GM23338 (cell line): ENCODE measurements at regions not wholly inside any gene's neighbourhood (a gene's known extent, or its start where the extent isn't known, plus 50 kb on each side); places are given as distances from the start of the nearest gene placed in this dataset.

Experiments used
- ATAC-seq: fragments of 200-7000 bp; cut with Tn5 transposase; 3 replicates; pipeline ENCODE4 v1.9.1; 2020
- DNase-seq: peaks from one replicate; pipeline ENCODE4 v3.0.0-alpha.2; 2015; ENCODE audit warnings: low spot score
- H2AFZ ChIP-seq: fragments of 200-600 bp; sonication (generic); 2 replicates; pipeline ENCODE4 v1.8.0; 2016; ENCODE audit warnings: antibody characterized with exemption, mild to moderate bottlenecking, moderate library complexity
- H3F3A ChIP-seq: fragments of 200-600 bp; sonication (generic); replicated peaks from 2 replicates; pipeline ENCODE4 v1.8.0; 2017; ENCODE audit warnings: antibody characterized with exemption, mixed run types, low read depth
- H3K27ac ChIP-seq: fragments of 200-600 bp; sonication (generic); 2 replicates; pipeline ENCODE4 v1.6.1; 2016; ENCODE audit warnings: low read depth
- H3K27me3 ChIP-seq: fragments of 200-600 bp; sonication (generic); 2 replicates; pipeline ENCODE4 v1.8.0; 2016; ENCODE audit warnings: mild to moderate bottlenecking, mixed run types, moderate library complexity; ENCODE audit not compliant: insufficient read depth
- H3K36me3 ChIP-seq: fragments of 200-600 bp; sonication (generic); 2 replicates; pipeline ENCODE4 v1.8.0; 2016; ENCODE audit warnings: mild to moderate bottlenecking; ENCODE audit not compliant: insufficient read depth
- H3K4me1 ChIP-seq: fragments of 200-600 bp; sonication (generic); 2 replicates; pipeline ENCODE4 v1.8.0; 2016; ENCODE audit warnings: mild to moderate bottlenecking, moderate library complexity; ENCODE audit not compliant: insufficient read depth
- H3K4me2 ChIP-seq: fragments of 200-600 bp; sonication (generic); 2 replicates; pipeline ENCODE4 v1.7.1; 2017; ENCODE audit warnings: mixed run types
- H3K4me3 ChIP-seq: fragments of 200-600 bp; sonication (generic); 2 replicates; pipeline ENCODE4 v1.6.1; 2016; ENCODE audit warnings: mixed run types
- H3K79me2 ChIP-seq: fragments of 200-600 bp; sonication (generic); replicated peaks from 2 replicates; pipeline ENCODE4 v1.8.0; 2017; ENCODE audit warnings: mild to moderate bottlenecking; ENCODE audit not compliant: insufficient read depth
- H3K9me2 ChIP-seq: fragments of 200-600 bp; sonication (generic); 2 replicates; pipeline ENCODE4 v1.8.0; 2017; ENCODE audit not compliant: insufficient read depth
- H4K20me1 ChIP-seq: fragments of 200-600 bp; sonication (generic); replicated peaks from 2 replicates; pipeline ENCODE4 v1.8.0; 2017; ENCODE audit warnings: mild to moderate bottlenecking; ENCODE audit not compliant: insufficient read depth
- H3K27ac Mint-ChIP-seq: 2 replicates; pipeline ENCODE4 v1.8.0; 2020; ENCODE audit warnings: inconsistent platforms, mild to moderate bottlenecking, moderate library complexity, mixed read lengths
- H3K27me3 Mint-ChIP-seq: 3 replicates; pipeline ENCODE4 v1.8.0; 2022; ENCODE audit warnings: low read depth, mild to moderate bottlenecking, moderate library complexity, mixed read lengths, inconsistent platforms; ENCODE audit not compliant: insufficient read depth, poor library complexity
- H3K36me3 Mint-ChIP-seq: 3 replicates; pipeline ENCODE4 v1.8.0; 2021; ENCODE audit warnings: low read depth, mild to moderate bottlenecking, inconsistent platforms, moderate library complexity, mixed read lengths
- H3K4me1 Mint-ChIP-seq: 3 replicates; pipeline ENCODE4 v1.8.0; 2020; ENCODE audit warnings: mild to moderate bottlenecking, inconsistent platforms, mixed read lengths
- H3K4me3 Mint-ChIP-seq: 3 replicates; pipeline ENCODE4 v1.8.0; 2021; ENCODE audit warnings: moderate library complexity, mild to moderate bottlenecking, inconsistent platforms, mixed read lengths
- H3K9me3 Mint-ChIP-seq: 3 replicates; pipeline ENCODE4 v1.8.0; 2020; ENCODE audit warnings: moderate library complexity, mild to moderate bottlenecking, inconsistent platforms, mixed read lengths
- EZH2 ChIP-seq: fragments of 200-600 bp; sonication (generic); IDR thresholded peaks from one replicate; pipeline ENCODE4 v1.8.0; 2017; ENCODE audit warnings: antibody characterized with exemption, mild to moderate bottlenecking, low read depth; ENCODE audit not compliant: unreplicated experiment
- EZH2phosphoT487 ChIP-seq: fragments of 200-600 bp; sonication (generic); IDR thresholded peaks from one replicate; pipeline ENCODE4 v1.8.1; 2018; ENCODE audit warnings: antibody characterized with exemption; ENCODE audit not compliant: unreplicated experiment
- JUNB ChIP-seq: IDR thresholded peaks from one replicate; pipeline ENCODE4 v1.6.1; 2016; ENCODE audit warnings: antibody characterized with exemption; ENCODE audit not compliant: unreplicated experiment
- NANOG ChIP-seq: IDR thresholded peaks from 2 replicates; pipeline ENCODE4 v1.6.1; 2016; ENCODE audit warnings: antibody characterized with exemption, borderline replicate concordance
- POLR2AphosphoS5 ChIP-seq: IDR thresholded peaks from 2 replicates; pipeline ENCODE4 v1.6.1; 2016; ENCODE audit warnings: antibody characterized with exemption, low read depth
- ZNF114 ChIP-seq: fragments of 250-450 bp; sonication (Bioruptor Pico); IDR thresholded peaks from 2 replicates; pipeline ENCODE4 v1.5.0; 2020; ENCODE audit warnings: mild to moderate bottlenecking, moderate library complexity
- ZNF331 ChIP-seq: fragments of 250-450 bp; sonication (Bioruptor Pico); IDR thresholded peaks from 2 replicates; pipeline ENCODE4 v1.5.0; 2020; ENCODE audit warnings: low read depth, mild to moderate bottlenecking, moderate library complexity
- TF ChIP-seq, protein P1 (sequence below): IDR thresholded peaks from one replicate; pipeline ENCODE4 v1.6.1; 2018; ENCODE audit warnings: antibody characterized with exemption; ENCODE audit not compliant: unreplicated experiment
- TF ChIP-seq, protein P2 (sequence below): IDR thresholded peaks from 2 replicates; pipeline ENCODE4 v1.6.1; 2016; ENCODE audit warnings: antibody characterized with exemption
- TF ChIP-seq, protein P3 (sequence below), 2 experiments: fragments of 200-600 bp in 1 of 2; sonication (generic) in 1 of 2; conservative IDR thresholded peaks; 2 replicates each; pipeline versions ENCODE4 v1.5.1 to v1.6.1; 2016 to 2017; ENCODE audit warnings: antibody characterized with exemption in 2 of 2, low read depth in 2 of 2, mild to moderate bottlenecking in 2 of 2, moderate library complexity in 1 of 2

DNA sequence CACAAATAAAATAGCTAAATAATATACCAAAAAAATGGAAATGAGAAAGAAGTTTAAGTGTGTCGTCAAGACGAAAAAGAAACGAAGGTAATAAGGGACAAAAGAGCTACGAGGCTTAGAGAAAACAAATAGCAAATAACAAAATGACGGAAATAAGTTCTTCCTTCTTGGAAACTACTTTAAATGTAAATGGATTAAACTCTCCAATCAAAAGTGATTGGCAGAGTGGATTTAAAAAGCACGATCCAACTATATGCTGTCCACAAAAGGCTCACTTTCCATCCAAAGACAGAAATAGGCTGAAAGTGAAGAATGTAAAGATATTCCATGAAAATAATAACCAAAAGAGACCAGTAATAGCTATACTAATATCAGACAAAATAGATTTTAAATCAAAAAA, 82.4 kb downstream of the DIO3 start:
- no peaks in the 10 kb centered on the region for H3K36me3 Mint-ChIP-seq

DNA sequence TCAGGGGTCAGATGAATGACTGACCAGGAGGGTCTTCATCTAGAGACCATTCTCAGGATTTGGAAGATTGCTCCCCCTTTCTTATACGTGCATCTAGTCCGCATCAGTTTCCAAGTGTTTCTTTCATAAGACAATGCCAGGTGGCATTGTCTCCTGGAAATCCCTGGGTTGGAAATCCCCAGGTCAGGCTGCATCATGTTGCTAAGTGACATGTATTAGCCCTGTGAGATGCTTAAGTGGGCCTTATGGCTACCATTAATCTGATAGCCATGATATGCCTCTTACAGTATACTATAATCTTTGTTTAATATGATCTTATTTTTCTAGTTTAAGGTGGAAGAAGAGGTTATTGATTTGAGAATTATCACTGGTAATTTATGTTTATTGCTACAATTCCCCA, 92.8 kb downstream of the DIO3 start:
- TF ChIP-seq POLR2AphosphoS5 (no peak), JUNB (no peak), EZH2phosphoT487 (no peak), ZNF114 (CRISPR knock-in tag) (no peak), NANOG (no peak), EZH2 (no peak)
- TF ChIP-seq, protein P1, sequence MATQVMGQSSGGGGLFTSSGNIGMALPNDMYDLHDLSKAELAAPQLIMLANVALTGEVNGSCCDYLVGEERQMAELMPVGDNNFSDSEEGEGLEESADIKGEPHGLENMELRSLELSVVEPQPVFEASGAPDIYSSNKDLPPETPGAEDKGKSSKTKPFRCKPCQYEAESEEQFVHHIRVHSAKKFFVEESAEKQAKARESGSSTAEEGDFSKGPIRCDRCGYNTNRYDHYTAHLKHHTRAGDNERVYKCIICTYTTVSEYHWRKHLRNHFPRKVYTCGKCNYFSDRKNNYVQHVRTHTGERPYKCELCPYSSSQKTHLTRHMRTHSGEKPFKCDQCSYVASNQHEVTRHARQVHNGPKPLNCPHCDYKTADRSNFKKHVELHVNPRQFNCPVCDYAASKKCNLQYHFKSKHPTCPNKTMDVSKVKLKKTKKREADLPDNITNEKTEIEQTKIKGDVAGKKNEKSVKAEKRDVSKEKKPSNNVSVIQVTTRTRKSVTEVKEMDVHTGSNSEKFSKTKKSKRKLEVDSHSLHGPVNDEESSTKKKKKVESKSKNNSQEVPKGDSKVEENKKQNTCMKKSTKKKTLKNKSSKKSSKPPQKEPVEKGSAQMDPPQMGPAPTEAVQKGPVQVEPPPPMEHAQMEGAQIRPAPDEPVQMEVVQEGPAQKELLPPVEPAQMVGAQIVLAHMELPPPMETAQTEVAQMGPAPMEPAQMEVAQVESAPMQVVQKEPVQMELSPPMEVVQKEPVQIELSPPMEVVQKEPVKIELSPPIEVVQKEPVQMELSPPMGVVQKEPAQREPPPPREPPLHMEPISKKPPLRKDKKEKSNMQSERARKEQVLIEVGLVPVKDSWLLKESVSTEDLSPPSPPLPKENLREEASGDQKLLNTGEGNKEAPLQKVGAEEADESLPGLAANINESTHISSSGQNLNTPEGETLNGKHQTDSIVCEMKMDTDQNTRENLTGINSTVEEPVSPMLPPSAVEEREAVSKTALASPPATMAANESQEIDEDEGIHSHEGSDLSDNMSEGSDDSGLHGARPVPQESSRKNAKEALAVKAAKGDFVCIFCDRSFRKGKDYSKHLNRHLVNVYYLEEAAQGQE, result no peak
- TF ChIP-seq, protein P2, sequence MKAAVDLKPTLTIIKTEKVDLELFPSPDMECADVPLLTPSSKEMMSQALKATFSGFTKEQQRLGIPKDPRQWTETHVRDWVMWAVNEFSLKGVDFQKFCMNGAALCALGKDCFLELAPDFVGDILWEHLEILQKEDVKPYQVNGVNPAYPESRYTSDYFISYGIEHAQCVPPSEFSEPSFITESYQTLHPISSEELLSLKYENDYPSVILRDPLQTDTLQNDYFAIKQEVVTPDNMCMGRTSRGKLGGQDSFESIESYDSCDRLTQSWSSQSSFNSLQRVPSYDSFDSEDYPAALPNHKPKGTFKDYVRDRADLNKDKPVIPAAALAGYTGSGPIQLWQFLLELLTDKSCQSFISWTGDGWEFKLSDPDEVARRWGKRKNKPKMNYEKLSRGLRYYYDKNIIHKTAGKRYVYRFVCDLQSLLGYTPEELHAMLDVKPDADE, result no peak
- TF ChIP-seq, protein P3, sequence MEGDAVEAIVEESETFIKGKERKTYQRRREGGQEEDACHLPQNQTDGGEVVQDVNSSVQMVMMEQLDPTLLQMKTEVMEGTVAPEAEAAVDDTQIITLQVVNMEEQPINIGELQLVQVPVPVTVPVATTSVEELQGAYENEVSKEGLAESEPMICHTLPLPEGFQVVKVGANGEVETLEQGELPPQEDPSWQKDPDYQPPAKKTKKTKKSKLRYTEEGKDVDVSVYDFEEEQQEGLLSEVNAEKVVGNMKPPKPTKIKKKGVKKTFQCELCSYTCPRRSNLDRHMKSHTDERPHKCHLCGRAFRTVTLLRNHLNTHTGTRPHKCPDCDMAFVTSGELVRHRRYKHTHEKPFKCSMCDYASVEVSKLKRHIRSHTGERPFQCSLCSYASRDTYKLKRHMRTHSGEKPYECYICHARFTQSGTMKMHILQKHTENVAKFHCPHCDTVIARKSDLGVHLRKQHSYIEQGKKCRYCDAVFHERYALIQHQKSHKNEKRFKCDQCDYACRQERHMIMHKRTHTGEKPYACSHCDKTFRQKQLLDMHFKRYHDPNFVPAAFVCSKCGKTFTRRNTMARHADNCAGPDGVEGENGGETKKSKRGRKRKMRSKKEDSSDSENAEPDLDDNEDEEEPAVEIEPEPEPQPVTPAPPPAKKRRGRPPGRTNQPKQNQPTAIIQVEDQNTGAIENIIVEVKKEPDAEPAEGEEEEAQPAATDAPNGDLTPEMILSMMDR (conservative IDR thresholded peaks at IDR 0.05; ENCODE audit: low read depth in 2 of 2), result no peak
- Histone ChIP-seq H3K27me3 (no peaks in the 10 kb centered on the region), H3K9me2 (no peaks in the 10 kb centered on the region), H3F3A (no peaks in the 10 kb centered on the region), H3K36me3 (no peaks in the 10 kb centered on the region), H3K27ac (no peak overlapping the region), H3K4me3 (no peak overlapping the region), H3K79me2 (no peaks in the 10 kb centered on the region), H2AFZ (no peak overlapping the region), H3K4me1 (no peaks in the 10 kb centered on the region), H4K20me1 (no peaks in the 10 kb centered on the region), H3K4me2 (no peak overlapping the region)
- H3K27me3 Mint-ChIP-seq, result peaks cover 2% of the 10 kb centered on the region
- ATAC-seq (no peak), DNase-seq (no peak)
- no peak overlapping the region for H3K27ac Mint-ChIP-seq
- H3K4me3 Mint-ChIP-seq, result no peak overlapping the region
- H3K4me1 Mint-ChIP-seq, result no peaks in the 10 kb centered on the region
- no peaks in the 10 kb centered on the region for H3K9me3 Mint-ChIP-seq
- no peaks in the 10 kb centered on the region for H3K36me3 Mint-ChIP-seq

More for the DNA sequence above, 82.4 kb downstream of the DIO3 start:
- no peaks in the 10 kb centered on the region for H4K20me1 ChIP-seq
- H3K4me1 ChIP-seq, result no peaks in the 10 kb centered on the region
- no peak overlapping the region for H3K27ac Mint-ChIP-seq
- no peaks in the 10 kb centered on the region for H3K4me1 Mint-ChIP-seq
- no peaks in the 10 kb centered on the region for H3F3A ChIP-seq
- no peaks in the 10 kb centered on the region for H3K79me2 ChIP-seq
- H3K27me3 Mint-ChIP-seq, result peaks cover 7% of the 10 kb centered on the region
- H3K27me3 ChIP-seq, result no peaks in the 10 kb centered on the region
- TF ChIP-seq, protein P2, result no peak
- TF ChIP-seq ZNF331 (CRISPR knock-in tag) (no peak), EZH2phosphoT487 (no peak), POLR2AphosphoS5 (no peak), NANOG (no peak), JUNB (no peak)
- no peaks in the 10 kb centered on the region for H3K9me2 ChIP-seq
- no peak overlapping the region for H3K4me3 Mint-ChIP-seq
- ATAC-seq, result no peak
- no peak overlapping the region for H3K27ac ChIP-seq
- H3K36me3 ChIP-seq, result no peaks in the 10 kb centered on the region
- no peak overlapping the region for H2AFZ ChIP-seq
- H3K4me3 ChIP-seq, result no peak overlapping the region
- DNase-seq, result no peak
- no peak overlapping the region for H3K4me2 ChIP-seq
- peaks cover 9% of the 10 kb centered on the region; the same call in 2 of the 3 replicates for H3K9me3 Mint-ChIP-seq
